Pancreas (tissue), 10 donors: ENCODE measurements at regions not wholly inside any gene's neighbourhood (a gene's known extent, or its start where the extent isn't known, plus 50 kb on each side); places are given as distances from the start of the nearest gene placed in this dataset.

Experiments
- ATAC-seq, 4 donors: fragments of 200-7000 bp; cut with Tn5 transposase; one replicate each; pipeline versions ENCODE4 v1.8.0 to v1.9.1; 2020; ENCODE audit warnings: mild to moderate bottlenecking in 4 of 4, moderate library complexity in 4 of 4
- DNase-seq, 6 donors: peaks; one replicate each; pipeline ENCODE4 v3.0.0-alpha.2; 2020
- FAIRE-seq: peaks from 2 replicates; lab custom pipeline; 2012; peaks lifted over from hg19 to GRCh38; lab: Jason Lieb, UNC
- H3K27ac ChIP-seq, 4 donors: fragments of 200-600 bp; sonication (generic); 1 replicate in 3 of 4; 2 replicates in 1 of 4; pipeline versions ENCODE4 v1.5.0 to v1.8.0; 2020
- H3K27me3 ChIP-seq, 4 donors: fragments of 200-600 bp; one replicate each; pipeline ENCODE4 v1.8.0; 2021
- H3K36me3 ChIP-seq, 3 donors: fragments of 200-600 bp; sonication (generic) in 1 of 3; one replicate each; pipeline versions ENCODE4 v1.5.0 to v1.8.0; 2020 to 2021
- H3K4me1 ChIP-seq, 3 donors: fragments of 200-600 bp; one replicate each; pipeline ENCODE4 v1.8.0; 2021
- H3K4me3 ChIP-seq, 4 donors: fragments of 200-600 bp; sonication (generic) in 2 of 4; one replicate each; pipeline versions ENCODE4 v1.5.0 to v1.8.0; 2020 to 2021
- H3K9me3 ChIP-seq, 4 donors: fragments of 200-600 bp; one replicate each; pipeline ENCODE4 v1.8.0; 2021
- CTCF ChIP-seq, 4 donors: fragments of 200-600 bp; sonication (generic) in 3 of 4; IDR thresholded peaks; one replicate each; pipeline versions ENCODE4 v1.5.0 to v1.8.0; 2021; ENCODE audit warnings: antibody characterized with exemption in 4 of 4
- WGBS, 2 donors: extraction: QIAGEN DNeasy Blood & Tissue Kit; methylation state at CpG; one replicate each; pipeline ENCODE4 v1.1.7; 2013; 5-methylcytosine and 5-hydroxymethylcytosine counted together
- intact Hi-C, 3 donors: fragments of 100-400 bp; cut with DNase I; formaldehyde crosslinking; loops; one replicate each; pipeline versions ENCODE4 v1.11.1 to v1.14.2; 2022
- donor health status: healthy with polysubstance abuse.
- donor health status: DM: no; HTN: no; CAD: no; lungs with moderate emphysema.
- donor health status: DM: no; HTN: no; CAD: no.
- donor health status: control.
- donor health status: control.
- donor health status: Bipolar disorder and iron deficiency.
- donor health status: DM: yes; HTN: yes; CAD: no.
- donor health status: DM: no; HTN: no; CAD: no.
- donor health status: DM: no; HTN: no; CAD: no.
- donor health status: DM: yes; HTN: yes; CAD: no.

GRCh38 chr6:22906091-22906549 is 336.8 kb downstream of the HDGFL1 start:
- 43 to 47% methylated on average over 3 of the region's 3 CpGs for WGBS, 2 donors
- Histone ChIP-seq H3K9me3 (no peaks in the 10 kb centered on the region), H3K27ac (no peak overlapping the region), H3K36me3 (no peaks in the 10 kb centered on the region), H3K4me1 (no peaks in the 10 kb centered on the region), H3K4me3 (no peak overlapping the region), H3K27me3 (no peaks in the 10 kb centered on the region)
- ATAC-seq: peak in 3 of 4 donors; percentile 57 to 79 (median 63)
- DNase-seq: no peak
- TF ChIP-seq CTCF (IDR thresholded peaks at IDR 0.05): no peak
- intact Hi-C loops: no loop called here
- no peak for FAIRE-seq

- Histone ChIP-seq H3K4me3 (no peak overlapping the region), H3K4me1 (no peaks in the 10 kb centered on the region), H3K9me3 (no peaks in the 10 kb centered on the region), H3K27me3 (no peaks in the 10 kb centered on the region), H3K36me3 (no peaks in the 10 kb centered on the region), H3K27ac (no peak overlapping the region)
- 70 to 81% methylated on average over 1 of the region's 1 CpG for WGBS, 2 donors
- no peak for TF ChIP-seq CTCF (IDR thresholded peaks at IDR 0.05)
- DNase-seq: no peak
- no peak for FAIRE-seq
- intact Hi-C loops: no loop called here
- no peak for ATAC-seq
Observed at GRCh38 chr6:22907085-22907484, 337.7 kb downstream of the HDGFL1 start.

- ATAC-seq (no peak), FAIRE-seq (no peak), DNase-seq (no peak)
- no peaks in the 10 kb centered on the region for H3K9me3 ChIP-seq
- WGBS, 2 donors: 60 to 61% methylated on average over 4 of the region's 4 CpGs
- no peaks in the 10 kb centered on the region for H3K36me3 ChIP-seq
- intact Hi-C loops: no loop called here
- H3K4me3 ChIP-seq: no peak overlapping the region
- no peak for TF ChIP-seq CTCF (IDR thresholded peaks at IDR 0.05)
- no peaks in the 10 kb centered on the region for H3K27me3 ChIP-seq
- H3K4me1 ChIP-seq: no peaks in the 10 kb centered on the region
- H3K27ac ChIP-seq: no peak overlapping the region
Observed at GRCh38 chr6:22910370-22910769, 341.0 kb downstream of the HDGFL1 start.

GRCh38 chr6:22913612-22914011 is 344.2 kb downstream of the HDGFL1 start:
- H3K36me3 ChIP-seq: no peaks in the 10 kb centered on the region
- H3K9me3 ChIP-seq: no peaks in the 10 kb centered on the region
- FAIRE-seq: no peak
- intact Hi-C loops: no loop called here
- H3K27ac ChIP-seq: no peak overlapping the region
- 56 to 61% methylated on average over 2 of the region's 2 CpGs for WGBS, 2 donors
- H3K4me3 ChIP-seq: no peak overlapping the region
- ATAC-seq: no peak
- no peaks in the 10 kb centered on the region for H3K27me3 ChIP-seq
- no peak for TF ChIP-seq CTCF (IDR thresholded peaks at IDR 0.05)
- H3K4me1 ChIP-seq: no peaks in the 10 kb centered on the region
- no peak for DNase-seq

GRCh38 chr6:22917344-22917743 is 348.0 kb downstream of the HDGFL1 start:
- ATAC-seq (no peak), FAIRE-seq (no peak), DNase-seq (no peak)
- intact Hi-C loops: no loop called here
- WGBS, 2 donors: 32 to 51% methylated on average over 2 of the region's 2 CpGs
- no peak overlapping the region for H3K27ac ChIP-seq
- no peak overlapping the region for H3K4me3 ChIP-seq
- H3K27me3 ChIP-seq: no peaks in the 10 kb centered on the region
- peaks cover 0 to 8% (median 0%) of the 10 kb centered on the region in 3 donors for H3K4me1 ChIP-seq
- no peak for TF ChIP-seq CTCF (IDR thresholded peaks at IDR 0.05)
- no peaks in the 10 kb centered on the region for H3K9me3 ChIP-seq
- no peaks in the 10 kb centered on the region for H3K36me3 ChIP-seq
